ENCODE measurements at regions not wholly inside any gene's neighbourhood (a gene's known extent, or its start where the extent isn't known, plus 50 kb on each side); places are given as distances from the start of the nearest gene placed in this dataset.

DNA sequence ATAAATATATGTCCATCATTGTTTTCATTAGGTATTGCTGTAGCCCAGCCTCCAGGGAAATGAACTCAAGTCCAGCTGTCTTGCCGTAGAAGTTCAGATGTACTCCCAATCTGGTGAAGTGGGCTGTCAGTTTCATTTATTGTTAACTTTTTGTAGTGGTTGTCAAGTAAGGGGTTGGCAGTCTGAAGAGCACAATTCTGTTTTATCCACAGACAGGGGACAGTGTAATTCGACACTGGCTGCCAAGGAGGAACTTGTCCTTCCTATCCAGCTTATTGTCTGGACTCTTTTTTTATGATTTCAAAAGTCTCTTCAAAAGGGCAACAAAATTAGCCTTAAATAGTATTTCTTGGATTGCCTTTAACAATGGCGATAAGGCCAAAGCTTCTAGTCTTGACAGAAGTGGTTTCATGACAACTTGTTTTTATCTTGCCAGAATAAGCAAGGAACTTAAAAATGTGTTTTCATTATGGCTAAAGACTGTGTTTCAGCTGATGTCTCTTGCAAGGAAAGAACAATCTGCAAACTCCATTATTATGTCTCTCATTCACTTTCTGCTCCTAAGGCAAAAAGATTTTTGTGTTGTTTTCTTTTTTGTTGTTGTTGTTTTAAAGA, 73.9 kb upstream of the TANC2 start:
- TF ChIP-seq, protein P1, sequence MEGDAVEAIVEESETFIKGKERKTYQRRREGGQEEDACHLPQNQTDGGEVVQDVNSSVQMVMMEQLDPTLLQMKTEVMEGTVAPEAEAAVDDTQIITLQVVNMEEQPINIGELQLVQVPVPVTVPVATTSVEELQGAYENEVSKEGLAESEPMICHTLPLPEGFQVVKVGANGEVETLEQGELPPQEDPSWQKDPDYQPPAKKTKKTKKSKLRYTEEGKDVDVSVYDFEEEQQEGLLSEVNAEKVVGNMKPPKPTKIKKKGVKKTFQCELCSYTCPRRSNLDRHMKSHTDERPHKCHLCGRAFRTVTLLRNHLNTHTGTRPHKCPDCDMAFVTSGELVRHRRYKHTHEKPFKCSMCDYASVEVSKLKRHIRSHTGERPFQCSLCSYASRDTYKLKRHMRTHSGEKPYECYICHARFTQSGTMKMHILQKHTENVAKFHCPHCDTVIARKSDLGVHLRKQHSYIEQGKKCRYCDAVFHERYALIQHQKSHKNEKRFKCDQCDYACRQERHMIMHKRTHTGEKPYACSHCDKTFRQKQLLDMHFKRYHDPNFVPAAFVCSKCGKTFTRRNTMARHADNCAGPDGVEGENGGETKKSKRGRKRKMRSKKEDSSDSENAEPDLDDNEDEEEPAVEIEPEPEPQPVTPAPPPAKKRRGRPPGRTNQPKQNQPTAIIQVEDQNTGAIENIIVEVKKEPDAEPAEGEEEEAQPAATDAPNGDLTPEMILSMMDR (IDR thresholded peaks at IDR 0.05; ENCODE audit: low read depth, low read length): no peak
- H3K36me3 ChIP-seq: no peaks in the 10 kb centered on the region
- peak overlapping the region; percentile 8 for H3K4me3 ChIP-seq
- H3K4me1 ChIP-seq (ENCODE audit: low read depth): peaks cover 47% of the 10 kb centered on the region
- no peaks in the 10 kb centered on the region for H3K9me3 ChIP-seq (ENCODE audit: low read depth)
- peak in 1 of 2 donors; percentile 79 for DNase-seq (ENCODE audit: low read depth in 1 of 2, low spot score in 1 of 2)
- no peaks in the 10 kb centered on the region for H3K27me3 ChIP-seq
- peak overlapping the region; percentile 84 for H3K27ac ChIP-seq

DNA sequence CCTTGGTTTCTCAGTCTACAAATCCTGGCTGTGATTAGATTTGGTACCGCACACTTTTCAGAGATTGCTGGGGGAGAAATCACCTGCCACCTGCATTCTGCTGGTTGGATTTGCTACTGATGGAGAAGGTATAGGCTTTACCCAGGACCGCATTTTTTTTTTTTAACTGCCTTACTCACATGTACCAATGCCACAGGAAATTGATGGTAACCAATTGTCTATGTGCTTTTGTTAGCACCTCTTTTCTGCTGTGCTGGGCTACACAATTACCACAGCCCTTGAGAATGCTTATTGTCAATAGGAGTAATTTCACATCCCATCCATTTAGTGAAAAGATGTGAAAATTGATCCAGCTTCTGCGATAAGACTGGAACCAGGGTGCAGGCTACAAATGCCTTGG, 74.4 kb upstream of the TANC2 start:
- Histone ChIP-seq H3K9me3 (ENCODE audit: low read depth) (no peaks in the 10 kb centered on the region), H3K36me3 (no peaks in the 10 kb centered on the region), H3K27ac (peak overlapping the region; percentile 84)

GRCh38 chr17:62888765-62889164, 77.3 kb upstream of the TANC2 start:
- Histone ChIP-seq H3K27ac (no peak overlapping the region), H3K27me3 (no peaks in the 10 kb centered on the region), H3K36me3 (no peaks in the 10 kb centered on the region), H3K4me3 (no peak overlapping the region), H3K9me3 (ENCODE audit: low read depth) (no peaks in the 10 kb centered on the region), H3K4me1 (ENCODE audit: low read depth) (peaks cover 41% of the 10 kb centered on the region)
- TF ChIP-seq, protein P1 (IDR thresholded peaks at IDR 0.05; ENCODE audit: low read depth, low read length): no peak
- DNase-seq (ENCODE audit: low read depth in 1 of 2, low spot score in 1 of 2): no peak

More for the DNA sequence above, 74.4 kb upstream of the TANC2 start:
- no peak overlapping the region for H3K4me3 ChIP-seq
- TF ChIP-seq, protein P1 (IDR thresholded peaks at IDR 0.05; ENCODE audit: low read depth, low read length): no peak
- H3K27me3 ChIP-seq: no peaks in the 10 kb centered on the region
- DNase-seq (ENCODE audit: low read depth in 1 of 2, low spot score in 1 of 2): no peak
- H3K4me1 ChIP-seq (ENCODE audit: low read depth): peaks cover 47% of the 10 kb centered on the region

GRCh38 chr17:62888148-62888547, 77.9 kb upstream of the TANC2 start:
- Histone ChIP-seq H3K9me3 (ENCODE audit: low read depth) (no peaks in the 10 kb centered on the region), H3K27me3 (no peaks in the 10 kb centered on the region), H3K4me3 (no peak overlapping the region), H3K4me1 (ENCODE audit: low read depth) (peaks cover 37% of the 10 kb centered on the region), H3K27ac (no peak overlapping the region), H3K36me3 (no peaks in the 10 kb centered on the region)
- TF ChIP-seq, protein P1 (IDR thresholded peaks at IDR 0.05; ENCODE audit: low read depth, low read length): no peak
- DNase-seq (ENCODE audit: low read depth in 1 of 2, low spot score in 1 of 2): no peak

DNA sequence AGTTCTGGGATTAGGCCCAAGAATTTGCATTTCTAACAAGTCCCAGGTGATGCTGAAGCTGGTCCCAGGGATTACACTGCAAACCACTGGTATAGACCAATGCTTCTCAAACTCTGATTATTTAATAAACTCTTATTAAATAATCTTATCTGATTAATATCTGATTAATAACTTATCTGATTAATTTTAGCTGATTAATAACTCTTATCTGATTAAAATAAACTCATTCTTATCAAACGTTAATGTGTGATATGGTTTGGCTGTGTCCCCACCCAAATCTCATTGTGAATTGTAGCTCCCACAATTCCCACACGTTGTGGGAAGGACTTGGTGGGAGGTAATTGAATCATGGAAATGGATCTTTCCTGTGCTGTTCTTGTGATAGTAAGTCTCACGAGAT, 78.6 kb upstream of the TANC2 start:
- Histone ChIP-seq H3K27ac (no peak overlapping the region), H3K9me3 (ENCODE audit: low read depth) (no peaks in the 10 kb centered on the region), H3K36me3 (no peaks in the 10 kb centered on the region), H3K4me3 (no peak overlapping the region), H3K4me1 (ENCODE audit: low read depth) (peaks cover 30% of the 10 kb centered on the region), H3K27me3 (no peaks in the 10 kb centered on the region)
- DNase-seq (ENCODE audit: low read depth in 1 of 2, low spot score in 1 of 2): no peak
- TF ChIP-seq, protein P1 (IDR thresholded peaks at IDR 0.05; ENCODE audit: low read depth, low read length): no peak

Measured in cardiac muscle cell (in vitro differentiated cells and primary cell).